ENCODE measurements at regions not wholly inside any gene's neighbourhood (a gene's known extent, or its start where the extent isn't known, plus 50 kb on each side); places are given as distances from the start of the nearest gene placed in this dataset.
A peak's percentile ranks its signal among the peaks of the same experiment; 100 is the strongest.

GRCh38 chr4:43126595-43126994 is 234.1 kb downstream of the GRXCR1 start:
- H3K4me3 ChIP-seq, result no peak overlapping the region
- no peaks in the 10 kb centered on the region for H3K27me3 ChIP-seq (replicated peaks in 1 of 7)
- TF ChIP-seq CTCF (IDR thresholded peaks at IDR 0.05 in 8 of 11, conservative IDR thresholded peaks at IDR 0.05 in 3 of 11) (no peak), POLR2A (IDR thresholded peaks at IDR 0.05) (no peak), POLR2AphosphoS5 (IDR thresholded peaks at IDR 0.05) (no peak)
- no peaks in the 10 kb centered on the region for H3K4me1 ChIP-seq
- H3K9me3 ChIP-seq, result no peaks in the 10 kb centered on the region
- no peak overlapping the region for H3K27ac ChIP-seq
- intact Hi-C loops (cut with DNase I; ENCODE audit: low total_unique reads), result no loop called here
- H3K36me3 ChIP-seq, result no peaks in the 10 kb centered on the region
- no peak for DNase-seq

- Histone ChIP-seq H3K27ac (no peak overlapping the region), H3K4me1 (no peaks in the 10 kb centered on the region), H3K27me3 (replicated peaks in 1 of 7) (no peaks in the 10 kb centered on the region), H3K9me3 (no peaks in the 10 kb centered on the region), H3K36me3 (no peaks in the 10 kb centered on the region), H3K4me3 (no peak overlapping the region)
- WGBS, 5 donors, result 79 to 85% (median 82%) methylated on average over 11 of the region's 11 CpGs
- no peak for TF ChIP-seq POLR2A (IDR thresholded peaks at IDR 0.05)
- TF ChIP-seq CTCF (IDR thresholded peaks at IDR 0.05 in 8 of 11, conservative IDR thresholded peaks at IDR 0.05 in 3 of 11), result no peak
- TF ChIP-seq POLR2AphosphoS5 (IDR thresholded peaks at IDR 0.05), result no peak
- intact Hi-C loops (cut with DNase I; ENCODE audit: low total_unique reads), result loop anchor here (5.0 kb wide), 1 partner anchor 1497 kb away; no protein-coding TSS in a partner anchor
- DNase-seq, result no peak
Observed at GRCh38 chr4:43130228-43131021, 237.9 kb downstream of the GRXCR1 start.

- H3K9me3 ChIP-seq, result no peaks in the 10 kb centered on the region
- H3K36me3 ChIP-seq, result no peaks in the 10 kb centered on the region
- WGBS, 5 donors, result 39 to 48% (median 42%) methylated on average over 11 of the region's 11 CpGs
- no peak overlapping the region for H3K27ac ChIP-seq
- no peaks in the 10 kb centered on the region for H3K27me3 ChIP-seq (replicated peaks in 1 of 7)
- no peaks in the 10 kb centered on the region for H3K4me1 ChIP-seq
- H3K4me3 ChIP-seq, result no peak overlapping the region
- intact Hi-C loops (cut with DNase I; ENCODE audit: low total_unique reads), result loop anchor here (5.0 kb wide), 1 partner anchor 1495 kb away; no protein-coding TSS in a partner anchor
- TF ChIP-seq POLR2A (IDR thresholded peaks at IDR 0.05), result no peak
- TF ChIP-seq CTCF (IDR thresholded peaks at IDR 0.05 in 8 of 11, conservative IDR thresholded peaks at IDR 0.05 in 3 of 11), result peak in 10 of 11 experiments; percentile 28 to 71 (median 52)
- no peak for TF ChIP-seq POLR2AphosphoS5 (IDR thresholded peaks at IDR 0.05)
- DNase-seq, result peak; percentile 76
Observed at GRCh38 chr4:43132010-43132582, 239.6 kb downstream of the GRXCR1 start.

GRCh38 chr4:43133566-43133965 is 241.1 kb downstream of the GRXCR1 start:
- WGBS, 5 donors, result 68 to 92% (median 80%) methylated on average over 6 of the region's 6 CpGs
- TF ChIP-seq POLR2AphosphoS5 (IDR thresholded peaks at IDR 0.05) (no peak), POLR2A (IDR thresholded peaks at IDR 0.05) (no peak), CTCF (IDR thresholded peaks at IDR 0.05 in 8 of 11, conservative IDR thresholded peaks at IDR 0.05 in 3 of 11) (no peak)
- Histone ChIP-seq H3K27ac (no peak overlapping the region), H3K4me3 (no peak overlapping the region), H3K36me3 (no peaks in the 10 kb centered on the region), H3K27me3 (replicated peaks in 1 of 7) (no peaks in the 10 kb centered on the region), H3K4me1 (no peaks in the 10 kb centered on the region), H3K9me3 (peaks cover 0 to 8% (median 0%) of the 10 kb centered on the region in 8 donors)
- DNase-seq, result no peak
- intact Hi-C loops (cut with DNase I; ENCODE audit: low total_unique reads), result loop anchor here (5.0 kb wide), 1 partner anchor 1494 kb away; no protein-coding TSS in a partner anchor
